HG03025 (cell line): ENCODE measurements at regions not wholly inside any gene's neighbourhood (a gene's known extent, or its start where the extent isn't known, plus 50 kb on each side); places are given as distances from the start of the nearest gene placed in this dataset.

Experiments used
- ATAC-seq: cut with Tn5 transposase; IDR thresholded peaks from one replicate; pipeline ENCODE4 v1.9.1; 2021; ENCODE audit warnings: mild to moderate bottlenecking, moderate library complexity; ENCODE audit not compliant: unreplicated experiment, low FRiP score

DNA sequence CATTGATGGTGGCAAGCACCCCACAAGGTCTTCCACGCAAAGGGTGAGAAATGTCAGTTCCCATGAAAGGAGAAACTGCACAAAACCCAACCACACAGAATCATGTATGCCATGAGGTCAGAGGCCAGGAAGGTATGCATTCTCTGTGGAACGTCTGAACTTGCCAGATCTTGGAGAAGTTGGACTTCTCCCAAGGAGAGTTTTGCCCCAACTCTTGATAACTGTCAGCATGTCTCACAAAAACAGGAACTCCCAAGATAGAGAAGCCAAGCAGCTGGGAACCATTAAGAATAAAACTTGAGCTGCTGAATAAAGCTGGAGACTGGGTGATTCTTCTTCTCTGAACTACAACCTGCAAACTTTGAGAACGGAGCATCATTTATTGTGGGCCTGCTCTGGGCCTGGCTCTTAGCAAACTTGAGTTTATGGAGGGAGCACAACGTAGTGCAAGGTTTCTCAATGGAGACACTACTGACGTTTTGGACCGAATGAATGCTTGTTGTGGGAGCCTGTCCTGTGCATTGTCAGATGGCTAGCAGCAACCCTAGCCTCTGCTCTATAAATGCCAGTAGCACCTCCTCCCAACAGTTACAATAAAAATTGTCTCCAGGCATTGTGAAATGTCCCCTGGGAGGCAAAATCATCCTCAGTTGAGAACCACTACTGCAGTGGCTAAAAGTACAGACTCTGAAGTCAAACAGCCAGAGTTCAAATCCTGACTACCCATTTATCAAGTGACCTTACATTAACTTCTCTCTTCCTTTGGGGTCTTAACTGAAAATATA lies 193.5 kb downstream of the ACTL7B start:
- ATAC-seq: no peak

DNA sequence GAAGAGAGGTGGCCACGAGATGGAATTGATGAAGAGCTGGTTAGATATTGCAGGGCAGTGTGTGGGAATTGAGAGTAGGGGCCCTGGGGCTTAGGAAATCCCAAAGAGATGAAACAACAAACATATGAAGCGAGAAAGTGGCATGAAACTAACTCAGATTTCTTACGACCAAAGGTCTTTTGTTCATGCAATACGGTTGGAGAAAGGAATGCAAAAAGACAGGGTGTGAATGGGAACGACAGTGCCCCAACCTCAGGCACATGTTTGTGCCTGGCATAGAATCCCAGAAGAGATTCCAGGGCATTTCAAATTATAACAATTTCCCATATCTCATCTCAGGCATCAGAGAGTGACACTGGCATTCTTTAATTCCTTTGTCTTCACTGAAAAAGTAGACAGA lies 199.2 kb downstream of the ACTL7B start:
- no peak for ATAC-seq

DNA sequence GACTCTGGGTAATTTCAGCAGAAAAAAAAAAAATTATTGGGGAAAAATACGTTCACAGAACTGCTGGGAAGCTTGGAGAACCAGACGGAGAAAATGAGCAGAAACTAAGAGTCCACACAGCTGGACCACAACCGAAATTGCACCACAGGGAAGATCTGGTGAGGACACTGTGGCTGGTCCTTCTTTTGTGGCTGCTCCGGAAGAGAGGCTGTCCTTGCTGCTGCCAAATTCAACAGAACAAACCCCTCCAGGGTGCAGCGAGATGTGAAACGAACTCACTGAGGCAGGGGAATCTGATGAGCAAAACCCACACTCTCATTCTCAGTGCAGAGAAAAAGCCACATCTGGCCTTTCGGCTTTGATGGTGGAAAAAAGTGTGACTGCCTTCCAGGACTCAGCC lies 200.0 kb downstream of the ACTL7B start:
- ATAC-seq: no peak

DNA sequence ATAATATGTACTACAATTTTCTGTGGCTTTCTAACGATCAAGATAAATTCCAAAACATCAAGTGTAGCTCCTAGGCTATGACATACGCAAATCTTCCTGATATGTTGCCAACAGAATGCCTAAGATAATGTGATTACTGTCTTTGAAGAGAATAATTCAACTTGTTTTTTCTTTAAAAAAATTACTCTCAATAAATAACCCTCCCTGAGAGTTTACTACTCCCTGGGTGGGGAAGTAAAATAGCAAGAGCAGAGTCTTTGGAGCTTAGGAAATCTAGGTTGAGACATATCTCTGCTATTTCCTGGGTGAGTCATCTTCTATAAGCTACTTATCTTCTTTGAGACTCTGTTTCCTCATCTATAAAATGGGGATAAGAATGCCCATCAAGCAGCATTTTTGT lies 201.2 kb downstream of the ACTL7B start:
- no peak for ATAC-seq

DNA sequence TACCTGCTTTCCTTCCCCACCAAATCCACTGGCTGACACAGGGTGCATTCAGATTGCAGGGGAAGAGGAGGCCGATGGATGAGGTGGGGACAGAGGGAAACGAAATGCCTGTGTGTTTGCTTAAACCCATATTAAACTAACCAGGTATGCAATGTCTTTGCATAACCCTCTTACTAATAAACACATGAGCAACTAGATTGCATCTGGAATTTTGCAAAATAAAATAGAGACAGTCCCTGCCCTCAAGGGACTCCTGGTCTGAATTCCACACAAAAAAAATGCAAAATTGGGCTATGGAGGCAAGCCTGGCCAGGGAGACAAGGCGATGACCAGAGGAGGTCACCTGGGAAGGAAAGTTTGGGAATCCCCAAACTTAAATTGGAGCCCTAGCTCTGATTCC lies 202.9 kb downstream of the ACTL7B start:
- ATAC-seq: no peak

DNA sequence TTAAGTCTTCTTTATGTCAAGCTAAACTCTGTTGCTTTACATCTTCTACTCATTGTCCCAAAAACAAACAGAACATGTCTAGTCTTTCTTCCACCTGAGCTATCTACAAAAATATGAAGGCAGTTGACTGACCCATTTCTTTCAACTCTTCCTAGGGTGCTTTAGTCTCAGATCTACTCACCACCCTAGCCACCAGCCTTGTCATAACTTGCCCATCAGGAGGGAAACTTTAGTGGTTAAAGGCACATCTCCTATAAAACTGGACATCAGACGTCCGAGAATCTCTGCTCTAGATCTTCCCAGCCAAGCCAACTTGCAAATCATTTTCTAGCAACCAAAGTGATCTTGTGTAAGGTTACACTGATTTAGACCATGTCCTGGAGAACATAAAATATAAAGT lies 205.0 kb downstream of the ACTL7B start:
- no peak for ATAC-seq

DNA sequence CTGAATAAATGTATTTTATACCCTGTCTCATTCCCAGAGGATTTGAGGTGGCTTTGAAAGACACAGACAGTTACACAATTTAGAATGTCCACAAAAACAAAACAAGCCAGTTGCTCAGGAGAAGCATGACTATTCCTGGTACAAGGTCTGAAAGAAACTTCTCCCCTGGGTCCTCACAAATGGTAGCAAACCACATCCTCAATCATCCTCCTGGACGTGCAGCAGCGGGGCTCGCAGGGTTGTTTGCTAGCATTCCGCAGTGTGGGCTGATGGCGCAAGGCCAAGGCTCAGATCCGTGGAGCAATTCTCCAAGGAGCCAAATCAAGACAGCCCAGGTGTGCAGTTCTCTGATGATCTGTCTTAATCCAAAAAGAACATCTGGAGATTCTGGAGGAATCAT lies 210.3 kb downstream of the ACTL7B start:
- ATAC-seq: no peak

DNA sequence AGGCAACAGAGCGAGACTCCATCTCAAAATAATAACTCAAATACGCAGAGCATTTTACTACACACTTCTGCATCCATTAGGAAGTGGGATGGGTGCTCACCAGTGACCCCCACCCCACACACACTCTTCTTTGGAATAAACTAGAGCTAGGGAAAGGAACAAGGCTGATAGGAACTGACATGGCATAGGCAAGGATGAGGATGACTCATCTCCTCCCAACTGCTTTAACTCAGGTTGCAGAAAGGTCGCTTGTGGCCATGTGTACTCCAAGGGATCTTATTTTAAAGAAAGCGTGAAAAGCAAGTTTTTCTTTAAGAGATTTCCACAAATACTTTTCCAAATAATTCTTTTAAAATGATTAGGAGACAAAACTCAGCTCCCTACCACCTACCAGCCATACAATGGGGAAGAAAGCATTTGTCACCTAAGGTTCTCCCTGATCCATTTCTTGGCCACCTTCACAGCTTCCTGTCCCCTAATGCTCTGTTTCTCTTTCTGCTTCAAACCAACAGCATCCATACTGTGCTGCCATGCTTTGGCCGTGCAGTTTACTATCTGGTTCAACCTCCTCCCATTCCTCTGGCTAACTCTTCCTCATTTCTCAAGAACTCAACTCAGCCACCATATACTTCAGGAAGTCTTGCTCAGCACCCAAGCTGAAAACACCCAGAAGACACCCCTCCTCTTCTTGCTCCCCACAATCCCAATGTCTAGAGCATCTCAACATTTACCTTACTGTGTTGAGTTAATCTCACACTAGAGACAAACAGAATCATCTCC lies 211.9 kb downstream of the ACTL7B start:
- no peak for ATAC-seq

DNA sequence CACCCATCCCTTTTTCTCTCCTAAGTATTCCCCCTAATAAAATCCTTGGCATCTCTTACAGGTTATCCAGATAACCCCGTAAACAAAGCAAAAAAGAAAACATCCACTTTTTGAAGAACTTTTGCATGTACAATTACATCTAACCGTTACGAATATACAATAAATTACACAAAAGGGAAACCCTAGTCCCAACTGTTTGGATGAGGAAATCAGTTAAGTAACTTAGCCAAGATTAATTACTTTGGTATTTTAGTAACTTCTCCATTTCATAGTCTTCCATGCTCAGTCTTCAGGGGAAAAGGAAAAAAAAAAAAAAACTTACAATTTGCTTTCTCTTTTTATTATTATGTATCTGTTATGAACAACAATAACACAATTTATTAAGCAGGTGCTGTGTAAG lies 212.9 kb downstream of the ACTL7B start:
- ATAC-seq: no peak

DNA sequence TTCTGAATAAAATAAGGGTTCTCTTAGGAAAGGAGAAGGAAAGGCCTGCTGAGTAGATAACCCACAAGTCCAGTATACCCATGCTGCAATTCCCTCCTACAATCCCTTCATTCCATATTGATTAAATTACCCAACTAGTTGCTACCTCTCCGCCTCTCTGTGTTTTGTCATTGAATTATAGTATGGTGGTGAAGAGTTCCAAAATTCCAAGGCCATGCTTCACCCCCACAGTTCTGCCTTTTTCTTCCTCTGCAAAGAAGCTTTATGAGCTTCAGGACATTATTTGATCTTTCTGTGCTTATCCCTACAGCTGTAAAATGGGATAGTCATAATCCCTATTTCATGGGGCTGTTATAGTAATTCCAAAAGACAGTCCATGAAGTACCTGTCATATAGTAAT lies 215.6 kb downstream of the ACTL7B start:
- ATAC-seq: no peak

DNA sequence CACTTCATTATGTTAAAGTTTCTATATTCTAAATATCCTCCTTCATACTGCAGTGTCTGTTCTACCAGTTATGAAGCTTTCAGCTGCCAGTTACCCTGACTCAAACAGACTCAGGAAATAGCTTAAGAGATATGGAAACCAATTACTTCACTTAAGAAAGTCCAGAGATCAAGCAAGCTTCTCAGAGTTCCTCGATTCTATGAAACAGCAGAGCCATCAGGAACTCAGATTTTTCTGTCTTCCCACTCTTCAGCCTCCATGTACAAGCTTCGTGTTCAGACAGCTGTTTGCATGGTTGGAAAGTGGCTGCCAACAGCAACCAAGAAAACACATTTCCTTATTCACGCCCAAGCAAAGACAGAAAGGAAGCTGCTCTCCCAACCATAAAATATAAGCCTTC lies 216.1 kb downstream of the ACTL7B start:
- ATAC-seq: no peak

DNA sequence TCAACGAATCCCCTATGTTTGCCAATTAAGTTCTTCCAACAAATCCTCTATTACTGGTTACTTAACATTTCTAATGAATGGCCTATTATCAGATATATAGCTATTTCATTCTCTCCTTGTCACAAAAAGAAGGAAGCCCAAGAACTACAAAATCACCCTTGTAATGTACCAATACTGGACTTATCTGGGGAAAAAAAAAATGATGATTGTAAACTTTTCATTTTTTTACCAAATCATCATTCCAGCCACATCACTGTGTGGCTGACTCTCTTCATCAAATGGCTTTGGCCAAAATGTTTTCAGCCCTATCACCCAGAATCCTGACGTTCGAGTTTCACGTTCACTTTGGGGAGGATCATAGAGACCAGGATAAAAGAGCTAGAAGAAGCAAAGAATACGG lies 216.7 kb downstream of the ACTL7B start:
- no peak for ATAC-seq

DNA sequence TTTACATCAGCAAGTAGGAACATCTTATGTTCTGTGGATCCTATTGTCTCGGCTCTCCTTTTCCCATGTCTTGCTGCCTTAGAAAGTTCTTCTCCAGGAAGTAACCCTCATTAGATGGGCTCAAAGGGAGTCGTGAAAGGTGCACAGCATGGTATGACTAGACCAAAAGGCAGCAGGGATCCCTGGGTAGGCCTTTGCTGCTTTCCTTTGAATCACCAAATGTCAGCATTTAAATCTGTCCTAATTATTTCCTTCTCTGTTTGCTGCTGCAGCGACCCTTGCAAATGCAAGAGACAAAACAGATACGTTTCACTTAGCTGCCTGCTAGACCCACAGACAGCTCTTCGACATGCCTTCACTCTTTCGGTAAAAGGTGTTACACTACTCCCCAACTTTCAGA lies 218.4 kb downstream of the ACTL7B start:
- ATAC-seq: no peak

DNA sequence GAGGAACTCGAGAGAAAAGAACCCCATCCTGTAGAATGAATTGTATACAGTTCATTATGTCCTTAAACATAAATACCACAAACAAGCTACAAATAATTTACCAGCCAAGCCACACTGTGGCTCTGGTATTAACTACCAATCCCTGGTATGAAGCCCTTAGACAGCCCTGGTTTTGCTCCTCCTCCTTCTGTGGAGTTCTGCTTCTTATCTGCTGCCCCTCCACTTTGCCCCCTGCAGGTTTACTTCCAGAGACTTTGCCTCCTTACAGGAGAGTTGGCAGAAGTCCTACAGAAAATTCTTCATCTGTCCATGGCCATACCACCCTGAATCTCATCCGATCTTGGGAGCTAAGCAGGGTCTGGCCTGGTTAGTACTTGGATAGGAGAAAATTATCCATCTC lies 219.8 kb downstream of the ACTL7B start:
- ATAC-seq: no peak

DNA sequence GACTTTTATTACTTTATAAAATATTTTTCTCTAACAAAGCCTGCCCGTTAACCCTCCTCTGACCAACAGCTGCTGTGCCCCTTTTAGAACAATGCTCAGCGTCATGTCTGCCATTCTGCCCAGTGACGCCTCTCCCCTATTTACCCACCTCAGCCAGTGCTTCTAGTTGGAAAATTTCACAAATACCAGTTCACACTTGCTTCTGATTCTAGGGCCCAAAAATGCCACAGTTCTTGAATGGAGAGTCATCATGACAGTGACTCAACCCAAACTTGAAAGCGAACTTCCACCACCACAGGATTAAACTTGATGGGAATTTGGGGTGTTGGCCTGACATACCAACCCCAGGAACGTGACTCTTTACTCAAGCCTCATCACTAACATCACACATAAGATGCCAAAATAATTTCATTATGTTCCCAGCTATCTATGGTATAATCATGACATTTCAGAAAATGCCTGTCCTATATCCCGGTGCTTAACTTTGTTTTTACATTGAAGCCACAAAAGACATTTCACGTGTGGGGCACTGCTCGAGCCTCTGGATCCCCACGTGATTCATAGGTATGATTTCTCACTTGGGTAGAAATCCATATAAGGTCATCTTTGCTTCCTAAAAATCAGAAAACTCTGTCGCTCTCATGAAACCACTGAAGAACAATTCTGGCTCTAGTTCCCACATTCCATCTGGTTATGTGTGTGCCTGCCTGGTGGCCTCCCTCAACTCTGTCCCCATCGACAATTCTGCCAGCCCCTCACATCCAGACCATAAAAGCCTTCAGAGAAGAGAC lies 220.9 kb downstream of the ACTL7B start:
- ATAC-seq: no peak

DNA sequence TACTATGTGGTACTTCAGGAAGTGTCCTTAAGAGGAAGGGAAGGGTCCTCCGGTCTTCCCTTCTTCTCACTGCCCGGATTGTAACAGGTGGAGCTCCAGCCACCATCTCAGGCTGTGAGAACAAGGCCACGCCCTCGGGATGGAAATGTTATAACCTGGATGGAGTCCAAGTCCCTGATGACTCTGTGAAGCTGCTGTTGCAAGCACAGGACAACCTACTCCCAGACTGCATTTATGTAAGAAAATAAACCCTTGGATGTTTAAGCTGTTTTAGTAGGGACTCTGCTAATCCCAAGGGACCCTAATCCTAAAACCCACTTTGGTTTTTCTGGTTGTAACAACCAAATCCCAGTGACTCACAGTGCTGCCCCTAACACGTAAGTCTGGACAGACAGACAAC lies 221.6 kb downstream of the ACTL7B start:
- no peak for ATAC-seq

DNA sequence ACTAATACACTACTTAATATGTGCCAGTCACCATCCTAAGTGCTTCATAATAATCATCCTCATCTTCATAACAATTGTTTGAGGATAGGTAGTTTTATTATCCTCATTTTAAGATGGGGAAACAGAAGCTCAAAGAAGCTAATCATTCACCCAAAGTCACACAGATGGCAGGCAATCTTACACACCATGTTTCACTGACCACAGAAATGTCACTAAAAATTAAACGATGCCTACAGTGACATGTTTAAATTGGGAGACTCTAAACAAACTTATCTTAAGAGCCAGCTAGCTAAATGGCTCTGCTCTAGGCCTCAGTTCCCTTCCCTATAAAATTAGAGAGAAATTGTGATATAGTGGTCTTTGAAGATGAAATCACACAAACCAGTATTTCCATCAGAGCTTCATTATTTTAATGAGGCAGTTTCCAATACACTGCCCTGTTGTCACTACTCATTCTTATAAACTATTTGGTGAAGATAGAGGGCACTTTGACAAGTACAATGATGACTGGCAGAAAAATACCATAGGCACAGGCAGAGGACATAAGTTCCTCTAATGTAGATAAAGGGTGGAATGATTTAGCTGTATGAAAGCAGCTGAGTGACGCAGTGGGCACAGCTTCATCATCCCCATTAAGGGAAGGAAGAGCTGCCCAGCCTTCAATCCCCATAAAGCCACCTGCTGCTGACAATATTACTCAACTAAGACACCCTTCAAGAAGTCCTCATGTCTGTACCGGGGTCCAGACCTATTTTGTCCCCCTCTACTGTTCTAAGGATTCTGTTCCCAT lies 224.1 kb downstream of the ACTL7B start:
- no peak for ATAC-seq

DNA sequence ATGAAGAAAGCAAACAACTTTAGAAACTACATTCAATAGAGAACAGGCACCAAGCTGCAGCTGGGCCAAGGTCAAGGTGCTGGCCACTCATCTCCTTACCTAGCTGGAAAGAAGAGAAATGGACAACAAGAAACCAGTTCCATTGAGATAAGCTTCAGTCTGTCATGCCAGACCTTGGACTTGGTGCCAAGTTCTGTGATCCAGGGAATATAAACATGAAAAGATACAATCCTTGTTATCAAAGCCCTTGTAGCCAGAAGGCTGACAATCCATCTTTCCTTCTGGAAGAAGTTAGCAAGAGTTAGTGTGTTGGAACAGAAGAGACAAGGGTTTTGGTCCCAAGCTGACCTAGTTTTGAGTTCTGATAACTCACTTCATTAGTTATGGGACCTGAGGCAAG lies 227.5 kb downstream of the ACTL7B start:
- ATAC-seq: no peak

DNA sequence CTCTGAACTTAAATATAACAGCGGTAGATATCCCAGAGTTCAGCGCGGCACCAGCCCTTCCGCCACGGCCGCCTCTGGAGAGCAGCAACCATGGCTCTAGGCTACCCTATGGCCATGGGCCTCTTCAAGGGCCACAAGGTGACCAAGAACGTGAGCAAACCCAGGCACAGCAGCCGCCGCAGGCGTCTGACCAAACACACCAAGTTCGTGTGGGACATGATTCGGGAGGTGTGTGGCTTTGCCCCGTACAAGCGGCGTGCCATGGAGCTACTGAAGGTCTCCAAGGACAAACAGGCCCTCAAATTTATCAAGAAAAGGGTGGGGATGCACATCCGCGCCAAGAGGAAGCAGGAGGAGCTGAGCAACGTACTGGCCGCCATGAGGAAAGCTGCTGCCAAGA lies 229.0 kb downstream of the ACTL7B start:
- ATAC-seq: no peak

DNA sequence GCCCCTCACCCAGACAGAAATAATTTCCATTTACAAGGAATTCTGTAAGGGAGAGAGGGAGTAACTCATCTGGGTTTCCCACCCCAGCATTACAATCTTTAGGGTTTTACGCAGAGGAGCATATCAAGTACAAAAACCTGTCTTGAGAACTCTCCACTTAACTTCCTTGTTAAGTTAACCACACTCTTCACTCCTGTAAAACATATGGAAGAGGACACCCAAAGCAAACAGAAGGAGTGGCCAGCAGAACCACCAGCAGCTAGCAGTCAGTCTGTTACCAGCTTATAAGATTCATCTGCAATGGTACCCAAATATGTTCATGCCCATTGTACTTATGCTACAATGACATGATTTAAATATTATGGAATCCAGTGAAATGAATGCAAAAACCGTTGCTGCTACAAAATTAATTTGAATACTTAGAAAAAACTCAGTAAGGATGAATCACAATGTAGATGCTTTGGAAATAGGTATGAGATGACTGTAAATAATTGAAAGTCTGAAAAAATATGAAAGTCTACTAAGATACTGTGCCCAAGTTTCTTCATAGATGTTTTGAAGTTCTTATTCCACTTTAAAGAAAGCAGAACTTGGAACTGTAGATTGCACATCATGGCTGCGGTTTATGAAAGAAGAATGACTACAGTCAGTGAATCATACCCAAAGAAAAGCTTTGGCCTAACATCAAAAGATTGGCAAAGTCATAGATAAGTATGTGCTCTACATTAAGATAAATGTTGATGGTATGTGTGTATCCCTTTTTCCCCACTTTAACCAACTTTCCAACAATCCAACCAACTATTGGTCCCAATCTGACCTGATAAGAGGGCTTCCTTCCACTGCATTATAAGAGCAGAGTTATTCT lies 233.6 kb downstream of the ACTL7B start:
- no peak for ATAC-seq
